Coronary artery (tissue), 2 donors: ENCODE measurements at regions not wholly inside any gene's neighbourhood (a gene's known extent, or its start where the extent isn't known, plus 50 kb on each side); places are given as distances from the start of the nearest gene placed in this dataset.

Experiments used
- DNase-seq: peaks from one replicate; pipeline ENCODE4 v3.0.0-alpha.2; 2017; ENCODE audit warnings: low spot score
- H3K27ac ChIP-seq, 2 donors: fragments of 200-600 bp; sonication (generic); one replicate each; pipeline ENCODE4 v1.5.1; 2016 to 2019
- H3K4me3 ChIP-seq: fragments of 200-600 bp; sonication (generic); 2 replicates; pipeline ENCODE4 v1.5.1; 2016; ENCODE audit warnings: mild to moderate bottlenecking, moderate library complexity
- TF ChIP-seq, protein P1 (sequence below): fragments of 200-600 bp; sonication (generic); IDR thresholded peaks from one replicate; pipeline ENCODE4 v1.5.1; 2019; ENCODE audit warnings: antibody characterized with exemption

DNA sequence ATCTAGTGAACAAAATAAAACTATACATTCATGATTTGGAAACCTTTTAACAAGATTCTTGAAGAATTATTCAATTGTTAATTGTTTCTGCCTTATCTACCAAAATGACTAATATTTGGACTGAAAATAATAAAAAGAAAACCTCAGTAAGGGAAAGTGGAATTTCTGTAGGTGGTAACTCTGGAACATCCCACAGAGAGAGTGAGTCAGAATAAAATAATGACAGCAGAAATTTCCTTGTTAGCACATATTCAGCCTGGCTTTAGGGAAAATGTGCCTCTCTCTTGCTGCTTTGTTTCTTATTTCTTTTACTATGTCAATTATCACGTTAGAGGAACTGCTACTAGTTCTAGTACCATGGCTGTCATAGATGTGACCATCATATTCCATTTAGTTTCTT lies 421.5 kb upstream of the GNPDA2 start:
- DNase-seq, result no peak
- TF ChIP-seq, protein P1, sequence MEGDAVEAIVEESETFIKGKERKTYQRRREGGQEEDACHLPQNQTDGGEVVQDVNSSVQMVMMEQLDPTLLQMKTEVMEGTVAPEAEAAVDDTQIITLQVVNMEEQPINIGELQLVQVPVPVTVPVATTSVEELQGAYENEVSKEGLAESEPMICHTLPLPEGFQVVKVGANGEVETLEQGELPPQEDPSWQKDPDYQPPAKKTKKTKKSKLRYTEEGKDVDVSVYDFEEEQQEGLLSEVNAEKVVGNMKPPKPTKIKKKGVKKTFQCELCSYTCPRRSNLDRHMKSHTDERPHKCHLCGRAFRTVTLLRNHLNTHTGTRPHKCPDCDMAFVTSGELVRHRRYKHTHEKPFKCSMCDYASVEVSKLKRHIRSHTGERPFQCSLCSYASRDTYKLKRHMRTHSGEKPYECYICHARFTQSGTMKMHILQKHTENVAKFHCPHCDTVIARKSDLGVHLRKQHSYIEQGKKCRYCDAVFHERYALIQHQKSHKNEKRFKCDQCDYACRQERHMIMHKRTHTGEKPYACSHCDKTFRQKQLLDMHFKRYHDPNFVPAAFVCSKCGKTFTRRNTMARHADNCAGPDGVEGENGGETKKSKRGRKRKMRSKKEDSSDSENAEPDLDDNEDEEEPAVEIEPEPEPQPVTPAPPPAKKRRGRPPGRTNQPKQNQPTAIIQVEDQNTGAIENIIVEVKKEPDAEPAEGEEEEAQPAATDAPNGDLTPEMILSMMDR, result no peak

GRCh38 chr4:45131020-45131419 lies 404.7 kb upstream of the GNPDA2 start:
- TF ChIP-seq, protein P1, result no peak
- H3K27ac ChIP-seq, result no peak overlapping the region
- no peak for DNase-seq
- no peak overlapping the region for H3K4me3 ChIP-seq

More for the DNA sequence above, 421.5 kb upstream of the GNPDA2 start:
- H3K4me3 ChIP-seq, result no peak overlapping the region
- no peak overlapping the region for H3K27ac ChIP-seq

DNA sequence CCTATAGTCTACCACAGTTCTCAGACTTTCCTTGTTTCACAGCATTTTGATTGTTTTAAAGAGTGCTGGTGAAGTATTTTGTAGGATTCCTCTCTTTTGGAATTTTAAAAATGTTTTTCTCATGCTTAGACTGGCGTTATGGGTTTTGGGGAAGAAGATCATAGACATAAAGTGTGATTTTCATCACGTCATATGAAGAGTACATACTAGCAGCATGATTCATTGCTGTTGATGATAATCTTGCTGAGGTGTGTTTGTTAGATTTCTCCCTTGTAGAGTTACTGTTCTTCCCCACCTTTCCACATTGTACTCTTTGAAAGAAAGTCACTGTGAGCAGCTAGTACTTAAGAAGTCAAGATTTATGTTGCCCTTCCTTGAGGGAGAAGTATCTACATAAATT lies 396.1 kb upstream of the GNPDA2 start:
- TF ChIP-seq, protein P1, result no peak
- Histone ChIP-seq H3K4me3 (no peak overlapping the region), H3K27ac (no peak overlapping the region)
- no peak for DNase-seq

DNA sequence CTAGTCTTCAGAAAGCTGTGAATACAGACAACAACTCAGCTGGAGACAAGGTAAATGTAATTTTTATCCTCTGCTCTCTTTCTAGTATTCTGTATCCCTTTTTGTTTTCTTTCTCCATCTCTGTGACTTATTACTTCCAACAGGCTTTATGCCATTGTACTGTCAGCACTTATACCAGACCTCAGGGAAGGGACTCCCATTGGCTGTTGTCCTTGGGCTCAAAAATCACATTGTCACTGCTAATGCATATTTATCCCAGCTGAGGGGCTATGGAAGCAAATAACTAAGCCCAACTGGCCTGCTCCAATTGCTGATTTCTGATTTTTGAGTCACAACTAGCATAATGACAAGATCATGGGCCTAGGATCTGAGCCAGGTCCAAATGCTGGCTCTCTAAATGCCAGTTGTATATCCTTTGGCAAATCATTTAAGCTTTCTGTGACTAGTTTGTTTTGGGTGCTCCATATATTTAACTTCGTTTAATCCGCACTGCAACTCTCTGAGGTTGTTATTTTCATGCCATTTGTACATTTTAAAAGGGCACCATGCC lies 395.1 kb upstream of the GNPDA2 start:
- no peak overlapping the region for H3K4me3 ChIP-seq
- DNase-seq, result no peak
- no peak overlapping the region for H3K27ac ChIP-seq
- TF ChIP-seq, protein P1, result no peak

DNA sequence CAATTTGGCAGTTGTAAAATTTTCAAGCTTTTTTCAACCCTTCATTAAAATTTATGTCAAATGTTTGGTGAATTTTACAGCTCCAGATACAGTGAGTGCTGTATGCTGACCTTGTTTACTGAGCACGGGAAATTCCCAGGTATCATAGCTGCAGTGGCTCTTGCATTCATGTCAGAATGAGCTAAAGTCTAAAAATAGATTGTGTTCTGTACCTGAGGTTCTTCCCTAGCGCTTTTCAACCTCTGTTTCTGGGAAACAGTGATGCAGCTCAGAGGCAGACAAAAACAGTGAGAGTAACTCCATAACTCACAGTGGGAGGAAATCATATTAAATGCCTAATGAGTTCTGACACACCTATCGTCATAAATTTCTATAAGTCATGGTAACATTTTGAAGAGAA lies 393.8 kb upstream of the GNPDA2 start:
- H3K4me3 ChIP-seq, result no peak overlapping the region
- no peak overlapping the region for H3K27ac ChIP-seq
- DNase-seq, result no peak
- TF ChIP-seq, protein P1, result no peak

- Histone ChIP-seq H3K4me3 (no peak overlapping the region), H3K27ac (no peak overlapping the region)
- DNase-seq, result no peak
- TF ChIP-seq, protein P1, result no peak
Observed at GRCh38 chr4:45119376-45119775, 393.0 kb upstream of the GNPDA2 start.

DNA sequence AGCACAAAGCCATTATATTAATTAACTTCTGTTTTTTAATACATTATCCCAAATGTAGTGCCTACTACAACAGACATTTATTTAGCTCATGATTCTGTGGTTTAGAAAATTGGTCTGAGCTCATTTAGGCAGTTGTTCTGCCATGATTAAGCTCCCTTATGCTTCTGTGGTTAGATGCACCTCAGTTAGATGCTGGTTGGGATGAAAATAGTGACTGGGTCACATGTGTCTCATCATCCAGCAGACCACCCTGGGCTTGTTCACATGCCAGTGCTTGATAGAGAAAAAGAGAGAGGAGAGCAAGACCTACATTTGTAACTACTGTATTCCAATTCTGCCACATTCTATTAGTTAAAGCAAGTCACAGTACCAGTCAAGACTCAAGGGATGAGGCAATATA lies 376.4 kb upstream of the GNPDA2 start:
- H3K4me3 ChIP-seq, result no peak overlapping the region
- TF ChIP-seq, protein P1, result no peak
- no peak for DNase-seq
- no peak overlapping the region for H3K27ac ChIP-seq
